HL-60 (cell line): ENCODE measurements at regions not wholly inside any gene's neighbourhood (a gene's known extent, or its start where the extent isn't known, plus 50 kb on each side); places are given as distances from the start of the nearest gene placed in this dataset.

Experiments used
- GABPA ChIP-seq: IDR thresholded peaks from 2 replicates; pipeline ENCODE4 v1.6.1; 2012; ENCODE audit warnings: low read depth
- POLR2AphosphoS5 ChIP-seq: IDR thresholded peaks from 2 replicates; pipeline ENCODE4 v1.6.1; 2012; ENCODE audit warnings: low read depth
- SPI1 ChIP-seq: IDR thresholded peaks from 2 replicates; pipeline ENCODE4 v1.6.1; 2012; ENCODE audit warnings: low read depth, mild to moderate bottlenecking, borderline replicate concordance
- TF ChIP-seq, protein P1 (sequence below): IDR thresholded peaks from one replicate; pipeline ENCODE4 v1.5.1; 2011; ENCODE audit warnings: low read length, control low read depth, inconsistent platforms; ENCODE audit not compliant: insufficient read depth
- TF ChIP-seq, protein P2 (sequence below): IDR thresholded peaks from 2 replicates; pipeline ENCODE4 v1.6.1; 2012; ENCODE audit warnings: low read depth; ENCODE audit not compliant: insufficient replicate concordance

DNA sequence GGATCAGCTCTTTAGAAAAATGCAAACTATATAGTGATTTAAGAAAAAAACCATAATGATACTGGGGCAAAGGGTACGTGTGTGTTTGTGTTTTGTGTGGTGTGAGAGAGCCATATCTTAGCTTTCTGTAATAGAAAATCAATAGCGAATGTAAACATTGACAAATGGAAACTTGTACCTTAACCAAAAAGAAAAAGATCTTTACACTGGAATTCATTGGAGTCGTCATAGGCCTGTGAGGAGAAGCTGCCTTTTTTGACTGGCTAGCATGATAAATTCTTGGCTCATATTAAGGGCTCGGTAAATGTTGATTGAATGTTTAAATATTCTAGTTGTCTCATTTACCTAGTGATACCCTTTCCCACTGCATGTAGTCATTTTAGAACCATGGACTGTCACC, 161.8 kb upstream of the ASCC3 start:
- TF ChIP-seq, protein P1, sequence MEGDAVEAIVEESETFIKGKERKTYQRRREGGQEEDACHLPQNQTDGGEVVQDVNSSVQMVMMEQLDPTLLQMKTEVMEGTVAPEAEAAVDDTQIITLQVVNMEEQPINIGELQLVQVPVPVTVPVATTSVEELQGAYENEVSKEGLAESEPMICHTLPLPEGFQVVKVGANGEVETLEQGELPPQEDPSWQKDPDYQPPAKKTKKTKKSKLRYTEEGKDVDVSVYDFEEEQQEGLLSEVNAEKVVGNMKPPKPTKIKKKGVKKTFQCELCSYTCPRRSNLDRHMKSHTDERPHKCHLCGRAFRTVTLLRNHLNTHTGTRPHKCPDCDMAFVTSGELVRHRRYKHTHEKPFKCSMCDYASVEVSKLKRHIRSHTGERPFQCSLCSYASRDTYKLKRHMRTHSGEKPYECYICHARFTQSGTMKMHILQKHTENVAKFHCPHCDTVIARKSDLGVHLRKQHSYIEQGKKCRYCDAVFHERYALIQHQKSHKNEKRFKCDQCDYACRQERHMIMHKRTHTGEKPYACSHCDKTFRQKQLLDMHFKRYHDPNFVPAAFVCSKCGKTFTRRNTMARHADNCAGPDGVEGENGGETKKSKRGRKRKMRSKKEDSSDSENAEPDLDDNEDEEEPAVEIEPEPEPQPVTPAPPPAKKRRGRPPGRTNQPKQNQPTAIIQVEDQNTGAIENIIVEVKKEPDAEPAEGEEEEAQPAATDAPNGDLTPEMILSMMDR = no peak
- no peak for TF ChIP-seq GABPA
- TF ChIP-seq POLR2AphosphoS5 = no peak
- TF ChIP-seq, protein P2, sequence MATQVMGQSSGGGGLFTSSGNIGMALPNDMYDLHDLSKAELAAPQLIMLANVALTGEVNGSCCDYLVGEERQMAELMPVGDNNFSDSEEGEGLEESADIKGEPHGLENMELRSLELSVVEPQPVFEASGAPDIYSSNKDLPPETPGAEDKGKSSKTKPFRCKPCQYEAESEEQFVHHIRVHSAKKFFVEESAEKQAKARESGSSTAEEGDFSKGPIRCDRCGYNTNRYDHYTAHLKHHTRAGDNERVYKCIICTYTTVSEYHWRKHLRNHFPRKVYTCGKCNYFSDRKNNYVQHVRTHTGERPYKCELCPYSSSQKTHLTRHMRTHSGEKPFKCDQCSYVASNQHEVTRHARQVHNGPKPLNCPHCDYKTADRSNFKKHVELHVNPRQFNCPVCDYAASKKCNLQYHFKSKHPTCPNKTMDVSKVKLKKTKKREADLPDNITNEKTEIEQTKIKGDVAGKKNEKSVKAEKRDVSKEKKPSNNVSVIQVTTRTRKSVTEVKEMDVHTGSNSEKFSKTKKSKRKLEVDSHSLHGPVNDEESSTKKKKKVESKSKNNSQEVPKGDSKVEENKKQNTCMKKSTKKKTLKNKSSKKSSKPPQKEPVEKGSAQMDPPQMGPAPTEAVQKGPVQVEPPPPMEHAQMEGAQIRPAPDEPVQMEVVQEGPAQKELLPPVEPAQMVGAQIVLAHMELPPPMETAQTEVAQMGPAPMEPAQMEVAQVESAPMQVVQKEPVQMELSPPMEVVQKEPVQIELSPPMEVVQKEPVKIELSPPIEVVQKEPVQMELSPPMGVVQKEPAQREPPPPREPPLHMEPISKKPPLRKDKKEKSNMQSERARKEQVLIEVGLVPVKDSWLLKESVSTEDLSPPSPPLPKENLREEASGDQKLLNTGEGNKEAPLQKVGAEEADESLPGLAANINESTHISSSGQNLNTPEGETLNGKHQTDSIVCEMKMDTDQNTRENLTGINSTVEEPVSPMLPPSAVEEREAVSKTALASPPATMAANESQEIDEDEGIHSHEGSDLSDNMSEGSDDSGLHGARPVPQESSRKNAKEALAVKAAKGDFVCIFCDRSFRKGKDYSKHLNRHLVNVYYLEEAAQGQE = no peak
- TF ChIP-seq SPI1 = no peak
